SU-DHL-6 (cell line): ENCODE measurements at regions not wholly inside any gene's neighbourhood (a gene's known extent, or its start where the extent isn't known, plus 50 kb on each side); places are given as distances from the start of the nearest gene placed in this dataset.
"Not testable (repeated sequence)": the region's sequence is repeated elsewhere in the genome, so short reads cannot be mapped to it uniquely, and the experiment has no call there.

Experiments used
- CTCF ChIP-seq: fragments of 200-600 bp; sonication (generic); IDR thresholded peaks from one replicate; pipeline ENCODE4 v1.5.1; 2017; ENCODE audit warnings: antibody characterized with exemption, mild to moderate bottlenecking, low read length, moderate library complexity; ENCODE audit not compliant: insufficient read depth, poor library complexity, severe bottlenecking
- EZH2phosphoT487 ChIP-seq: fragments of 200-600 bp; sonication (generic), shearing (Covaris generic); conservative IDR thresholded peaks from 2 replicates; pipeline ENCODE4 v1.6.1; 2018; ENCODE audit warnings: mild to moderate bottlenecking, antibody characterized with exemption, low read length, moderate library complexity, mixed read lengths

DNA sequence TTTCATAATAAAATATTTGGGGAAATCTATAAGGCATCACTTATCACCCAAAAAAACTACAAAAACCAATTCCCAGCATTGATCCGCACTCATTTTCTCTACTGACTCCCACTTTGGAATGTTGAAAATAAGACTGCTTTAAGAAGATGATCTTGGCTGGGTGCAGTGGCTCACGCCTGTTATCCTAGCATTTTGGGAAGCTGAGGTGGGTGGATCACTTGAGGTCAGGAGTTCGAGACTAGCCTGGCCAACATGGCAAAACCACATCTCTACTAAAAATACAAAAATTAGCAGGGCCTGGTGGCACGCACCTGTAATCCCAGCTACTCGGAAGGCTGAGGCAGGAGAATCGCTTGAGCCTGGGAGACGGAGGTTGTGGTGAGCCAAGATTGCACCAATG, 50.0 kb upstream of the METTL9 start:
- TF ChIP-seq CTCF, EZH2phosphoT487: not testable (repeated sequence)
